GM12872 (cell line): ENCODE measurements at regions not wholly inside any gene's neighbourhood (a gene's known extent, or its start where the extent isn't known, plus 50 kb on each side); places are given as distances from the start of the nearest gene placed in this dataset.

Experiments used
- CTCF ChIP-seq: IDR thresholded peaks from 3 replicates; pipeline ENCODE4 v1.5.1; 2011; ENCODE audit warnings: low read depth, mild to moderate bottlenecking, low read length, moderate library complexity; ENCODE audit not compliant: insufficient read depth

GRCh38 chr2:191545361-191545760 is 132.6 kb upstream of the NABP1 start:
- no peak for TF ChIP-seq CTCF

- TF ChIP-seq CTCF: no peak
These were observed 125.9 kb upstream of the NABP1 start for GRCh38 chr2:191552066-191552465.

- TF ChIP-seq CTCF: no peak
These were observed 123.7 kb upstream of the NABP1 start for GRCh38 chr2:191554240-191554639.

GRCh38 chr2:191555092-191555742 is 122.7 kb upstream of the NABP1 start:
- TF ChIP-seq CTCF: peak; percentile 76

- no peak for TF ChIP-seq CTCF
These were observed 121.5 kb upstream of the NABP1 start for GRCh38 chr2:191556463-191556862.

- no peak for TF ChIP-seq CTCF
These were observed 120.1 kb upstream of the NABP1 start for GRCh38 chr2:191557841-191558240.

- TF ChIP-seq CTCF: no peak
These were observed 118.4 kb upstream of the NABP1 start for GRCh38 chr2:191559569-191559968.
